ENCODE measurements at regions not wholly inside any gene's neighbourhood (a gene's known extent, or its start where the extent isn't known, plus 50 kb on each side); places are given as distances from the start of the nearest gene placed in this dataset.

- ChIA-PET POLR2A (no interaction called here), CTCF (interaction anchor here (1.4 to 4.1 kb wide), 2 partner anchors 10 to 12 kb away, joined by 3 to 22 read pairs; no protein-coding TSS in a partner anchor)
- TF ChIP-seq, protein P1, sequence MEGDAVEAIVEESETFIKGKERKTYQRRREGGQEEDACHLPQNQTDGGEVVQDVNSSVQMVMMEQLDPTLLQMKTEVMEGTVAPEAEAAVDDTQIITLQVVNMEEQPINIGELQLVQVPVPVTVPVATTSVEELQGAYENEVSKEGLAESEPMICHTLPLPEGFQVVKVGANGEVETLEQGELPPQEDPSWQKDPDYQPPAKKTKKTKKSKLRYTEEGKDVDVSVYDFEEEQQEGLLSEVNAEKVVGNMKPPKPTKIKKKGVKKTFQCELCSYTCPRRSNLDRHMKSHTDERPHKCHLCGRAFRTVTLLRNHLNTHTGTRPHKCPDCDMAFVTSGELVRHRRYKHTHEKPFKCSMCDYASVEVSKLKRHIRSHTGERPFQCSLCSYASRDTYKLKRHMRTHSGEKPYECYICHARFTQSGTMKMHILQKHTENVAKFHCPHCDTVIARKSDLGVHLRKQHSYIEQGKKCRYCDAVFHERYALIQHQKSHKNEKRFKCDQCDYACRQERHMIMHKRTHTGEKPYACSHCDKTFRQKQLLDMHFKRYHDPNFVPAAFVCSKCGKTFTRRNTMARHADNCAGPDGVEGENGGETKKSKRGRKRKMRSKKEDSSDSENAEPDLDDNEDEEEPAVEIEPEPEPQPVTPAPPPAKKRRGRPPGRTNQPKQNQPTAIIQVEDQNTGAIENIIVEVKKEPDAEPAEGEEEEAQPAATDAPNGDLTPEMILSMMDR (IDR thresholded peaks at IDR 0.05; ENCODE audit: control extremely low read depth, extremely low read depth, low read depth, missing control alignments): no peak
- DNase-seq (ENCODE audit: extremely low spot score): no peak
These were observed 299.7 kb downstream of the TNS1 start for GRCh38 chr2:217703102-217703501.

DNA sequence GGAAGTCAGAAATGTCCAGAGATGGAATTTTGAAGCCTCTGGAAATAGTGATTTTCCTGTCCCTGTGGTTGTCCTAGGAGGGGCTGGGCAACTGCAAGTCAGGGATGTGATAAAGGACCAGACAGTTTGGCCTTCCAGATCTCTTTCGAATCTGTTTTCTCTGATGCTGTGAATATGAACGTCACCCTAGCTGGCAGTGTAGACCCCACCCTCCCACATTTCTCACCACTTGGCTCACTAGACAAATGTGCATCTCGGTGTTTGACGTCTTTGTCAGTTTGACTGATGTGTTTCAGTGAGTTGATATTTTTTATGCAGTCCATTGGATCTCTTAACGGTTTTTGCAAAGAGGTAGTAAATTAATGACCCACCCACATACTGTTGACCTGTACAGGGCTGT lies 301.2 kb downstream of the TNS1 start:
- DNase-seq (ENCODE audit: extremely low spot score): no peak
- CTCF ChIA-PET: interaction anchor here (4.1 kb wide), 1 partner anchor 11 kb away, joined by 22 read pairs; no protein-coding TSS in a partner anchor
- POLR2A ChIA-PET: no interaction called here
- TF ChIP-seq, protein P1 (IDR thresholded peaks at IDR 0.05; ENCODE audit: control extremely low read depth, extremely low read depth, low read depth, missing control alignments): no peak

DNA sequence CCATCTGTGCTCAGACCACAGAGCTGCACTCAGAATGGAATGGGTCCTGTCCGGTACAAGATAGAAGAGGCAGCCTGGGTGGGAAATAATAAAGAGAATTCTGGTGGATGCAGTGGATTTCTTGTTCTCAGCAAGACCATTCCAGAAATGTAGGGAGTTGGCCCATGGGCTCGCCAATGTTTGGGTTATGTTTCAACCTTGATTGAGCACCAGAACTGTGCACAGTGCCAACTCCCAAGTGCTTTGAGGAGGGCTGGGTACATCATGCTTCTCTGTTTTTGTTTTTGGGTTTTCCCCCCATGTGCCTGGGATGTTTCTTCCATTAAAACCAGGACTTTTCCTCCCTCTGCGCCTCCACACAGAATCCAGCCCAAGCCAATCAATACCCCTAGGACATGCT lies 304.1 kb downstream of the TNS1 start:
- POLR2A ChIA-PET: no interaction called here
- CTCF ChIA-PET: interaction anchor here (2.8 kb wide), 1 partner anchor 14 kb away, joined by 10 read pairs; no protein-coding TSS in a partner anchor
- no peak for DNase-seq (ENCODE audit: extremely low spot score)
- TF ChIP-seq, protein P1 (IDR thresholded peaks at IDR 0.05; ENCODE audit: control extremely low read depth, extremely low read depth, low read depth, missing control alignments): no peak

- ChIA-PET POLR2A (no interaction called here), CTCF (interaction anchor here (2.6 kb wide), 1 partner anchor 18 kb away, joined by 11 read pairs; no protein-coding TSS in a partner anchor)
- DNase-seq (ENCODE audit: extremely low spot score): no peak
- TF ChIP-seq, protein P1 (IDR thresholded peaks at IDR 0.05; ENCODE audit: control extremely low read depth, extremely low read depth, low read depth, missing control alignments): no peak
These were observed 307.7 kb downstream of the TNS1 start for GRCh38 chr2:217695033-217695520.

DNA sequence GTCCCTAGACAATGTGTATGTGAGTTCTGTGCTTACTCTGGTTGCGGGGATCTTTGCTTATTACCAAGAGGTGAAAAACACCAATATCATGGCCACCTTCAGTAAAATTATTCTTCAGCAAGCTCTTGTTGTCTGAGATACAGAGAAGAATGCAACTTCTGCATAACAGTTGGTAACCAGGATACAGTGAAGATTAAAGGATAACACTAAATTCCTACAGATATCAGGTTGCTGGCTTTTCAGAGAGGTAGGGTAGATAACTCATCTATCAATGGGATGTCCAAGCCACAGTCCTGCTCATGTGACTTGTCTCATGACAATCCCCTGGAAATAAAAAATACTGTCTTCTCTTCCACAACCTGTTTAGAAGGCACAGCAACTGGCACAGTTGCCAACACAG lies 308.5 kb downstream of the TNS1 start:
- TF ChIP-seq, protein P1 (IDR thresholded peaks at IDR 0.05; ENCODE audit: control extremely low read depth, extremely low read depth, low read depth, missing control alignments): no peak
- ChIA-PET POLR2A (no interaction called here), CTCF (interaction anchor here (1.3 to 1.4 kb wide), 2 partner anchors 19 to 51 kb away, joined by 3 to 4 read pairs; no protein-coding TSS in a partner anchor)
- DNase-seq (ENCODE audit: extremely low spot score): no peak

GRCh38 chr2:217693363-217693762 lies 309.4 kb downstream of the TNS1 start:
- TF ChIP-seq, protein P1 (IDR thresholded peaks at IDR 0.05; ENCODE audit: control extremely low read depth, extremely low read depth, low read depth, missing control alignments): no peak
- no peak for DNase-seq (ENCODE audit: extremely low spot score)
- ChIA-PET CTCF (interaction anchor here (1.3 to 1.4 kb wide), 2 partner anchors 20 to 50 kb away, joined by 3 to 4 read pairs; no protein-coding TSS in a partner anchor), POLR2A (no interaction called here)

All from GM10248 (cell line).